A549 (cell line): ENCODE measurements at regions not wholly inside any gene's neighbourhood (a gene's known extent, or its start where the extent isn't known, plus 50 kb on each side); places are given as distances from the start of the nearest gene placed in this dataset.

Experiments used
- ATAC-seq, 2 experiments: fragments of 200-7000 bp in 1 of 2; fragments of >200 bp in 1 of 2; cut with Nextera tagmentation in 1 of 2; cut with Tn5 transposase in 1 of 2; 3 replicates each; pipeline versions ENCODE4 v1.8.0 to v1.9.1; 2018 to 2020; ENCODE audit warnings: mild to moderate bottlenecking in 1 of 2, moderate library complexity in 1 of 2
- CTCF ChIA-PET: fragments of 300-600 bp; sonication (Branson Sonifier 250); formaldehyde crosslinking; extraction: SDS; loops from one replicate; lab custom pipeline; 2021; ENCODE audit warnings: antibody characterized with exemption, inconsistent platforms; lab: Yijun Ruan, JAX
- POLR2A ChIA-PET: fragments of 350-600 bp; formaldehyde crosslinking; extraction: SDS; loops from one replicate; lab custom pipeline; 2021; ENCODE audit warnings: antibody characterized with exemption, inconsistent platforms; lab: Yijun Ruan, JAX
- DNase-seq, 2 experiments: peaks; one replicate each; pipeline versions ENCODE4 v3.0.0 to v3.0.0-alpha.2; 2011 to 2016; ENCODE audit warnings: low read depth in 1 of 2, low spot score in 1 of 2
- FAIRE-seq: peaks from 2 replicates; lab custom pipeline; 2011; peaks lifted over from hg19 to GRCh38; lab: Jason Lieb, UNC
- H3K27ac ChIP-seq, 2 experiments: fragments of >200 bp; sonication (Bioruptor Twin); formaldehyde crosslinking; 3 replicates each; pipeline ENCODE4 v1.5.1; 2016 to 2017
- H3K4me1 ChIP-seq: fragments of >200 bp; sonication (Bioruptor Twin); formaldehyde crosslinking; 3 replicates; pipeline ENCODE4 v1.6.1; 2016
- H3K4me2 ChIP-seq: fragments of >200 bp; sonication (Bioruptor Twin); formaldehyde crosslinking; 3 replicates; pipeline ENCODE4 v1.6.1; 2016
- H3K4me3 ChIP-seq: fragments of >200 bp; sonication (Bioruptor Twin); formaldehyde crosslinking; 3 replicates; pipeline ENCODE4 v1.5.1; 2016
- H3K9me3 ChIP-seq: fragments of >200 bp; sonication (Bioruptor Twin); formaldehyde crosslinking; 3 replicates; pipeline ENCODE4 v1.6.1; 2016
- ATOH8 ChIP-seq: fragments of 250-450 bp; sonication (Bioruptor Pico); IDR thresholded peaks from 2 replicates; pipeline ENCODE4 v1.5.0; 2020; ENCODE audit warnings: low read depth, mild to moderate bottlenecking, moderate library complexity
- BHLHE40 ChIP-seq: IDR thresholded peaks from 2 replicates; pipeline ENCODE4 v1.6.1; 2012; ENCODE audit warnings: low read depth, low read length, inconsistent platforms
- CBX8 ChIP-seq: fragments of 200-600 bp; sonication (generic); IDR thresholded peaks from 2 replicates; pipeline ENCODE4 v1.6.1; 2016
- CHD2 ChIP-seq: fragments of 150-350 bp; IDR thresholded peaks from 2 replicates; pipeline ENCODE4 v1.6.1; 2014; ENCODE audit warnings: low read length; ENCODE audit not compliant: partially characterized antibody
- CHD4 ChIP-seq: fragments of 200-600 bp; sonication (generic); IDR thresholded peaks from 2 replicates; pipeline ENCODE4 v1.6.1; 2016; ENCODE audit warnings: antibody characterized with exemption, mild to moderate bottlenecking, borderline replicate concordance
- ELK1 ChIP-seq: fragments of 150-350 bp; IDR thresholded peaks from 2 replicates; pipeline ENCODE4 v1.6.1; 2014; ENCODE audit warnings: low read depth, mild to moderate bottlenecking, low read length
- EP300 ChIP-seq, 2 experiments: fragments of >200 bp; sonication (Bioruptor Twin); formaldehyde crosslinking; IDR thresholded peaks; 2 replicates in 1 of 2; 3 replicates in 1 of 2; pipeline ENCODE4 v1.6.1; 2016 to 2017
- ESRRA ChIP-seq: fragments of 150-350 bp; IDR thresholded peaks from 2 replicates; pipeline ENCODE4 v1.6.1; 2014; ENCODE audit warnings: mild to moderate bottlenecking, low read length, borderline replicate concordance
- FOSB ChIP-seq: fragments of 250-450 bp; sonication (Bioruptor Pico); IDR thresholded peaks from 2 replicates; pipeline ENCODE4 v1.5.0; 2020; ENCODE audit warnings: mild to moderate bottlenecking, moderate library complexity
- FOSL2 ChIP-seq, 2 experiments: fragments of 450-650 bp in 1 of 2; fragments of >200 bp in 1 of 2; sonication (Bioruptor Twin) in 1 of 2; formaldehyde crosslinking; IDR thresholded peaks; 2 replicates each; pipeline versions ENCODE4 v1.5.0 to v1.6.1; 2016 to 2020; ENCODE audit warnings: mild to moderate bottlenecking in 1 of 2, moderate library complexity in 1 of 2
- FOXS1 ChIP-seq: fragments of 250-450 bp; sonication (Bioruptor Pico); IDR thresholded peaks from 2 replicates; pipeline ENCODE4 v1.5.0; 2020; ENCODE audit warnings: mild to moderate bottlenecking, moderate library complexity
- GATA3 ChIP-seq: IDR thresholded peaks from 2 replicates; pipeline ENCODE4 v1.6.1; 2012; ENCODE audit warnings: borderline replicate concordance
- HOXA7 ChIP-seq: fragments of 250-450 bp; sonication (Bioruptor Pico); IDR thresholded peaks from 2 replicates; pipeline ENCODE4 v1.5.0; 2020; ENCODE audit warnings: mild to moderate bottlenecking, moderate library complexity
- HOXB13 ChIP-seq: fragments of 250-450 bp; sonication (Bioruptor Pico); IDR thresholded peaks from 2 replicates; pipeline ENCODE4 v1.5.0; 2020; ENCODE audit warnings: low read depth, mild to moderate bottlenecking, moderate library complexity
- JUN ChIP-seq, 2 experiments: fragments of >200 bp; sonication (Bioruptor Twin); formaldehyde crosslinking; IDR thresholded peaks; 2 replicates in 1 of 2; 3 replicates in 1 of 2; pipeline ENCODE4 v1.6.1; 2016 to 2017
- JUNB ChIP-seq: fragments of >200 bp; sonication (Bioruptor Twin); formaldehyde crosslinking; IDR thresholded peaks from 2 replicates; pipeline ENCODE4 v1.6.1; 2016
- NPAS2 ChIP-seq: fragments of 250-450 bp; sonication (Bioruptor Pico); IDR thresholded peaks from 2 replicates; pipeline ENCODE4 v1.8.0; 2022; ENCODE audit warnings: mild to moderate bottlenecking, moderate library complexity, borderline replicate concordance
- NR3C1 ChIP-seq: fragments of >200 bp; sonication (Bioruptor Twin); formaldehyde crosslinking; IDR thresholded peaks from 3 replicates; pipeline ENCODE4 v1.6.1; 2017
- POLR2AphosphoS2 ChIP-seq: conservative IDR thresholded peaks from 2 replicates; pipeline ENCODE4 v1.6.1; 2012; ENCODE audit warnings: low read length, improper control_type of control experiment, inconsistent platforms
- RARB ChIP-seq: fragments of 250-450 bp; sonication (Bioruptor Pico); IDR thresholded peaks from 2 replicates; pipeline ENCODE4 v1.8.0; 2021; ENCODE audit warnings: mild to moderate bottlenecking, moderate library complexity
- RCOR1 ChIP-seq: fragments of 150-350 bp; IDR thresholded peaks from 2 replicates; pipeline ENCODE4 v1.6.1; 2014; ENCODE audit warnings: antibody characterized with exemption, low read length, low read depth
- RFX5 ChIP-seq: fragments of 450-650 bp; IDR thresholded peaks from 2 replicates; pipeline ENCODE4 v1.7.1; 2014; ENCODE audit warnings: antibody characterized with exemption, mild to moderate bottlenecking, moderate library complexity
- RNF2 ChIP-seq: fragments of 200-600 bp; sonication (generic); IDR thresholded peaks from 2 replicates; pipeline ENCODE4 v1.6.1; 2016; ENCODE audit warnings: low read depth, mild to moderate bottlenecking, antibody characterized with exemption, moderate library complexity, borderline replicate concordance
- TFCP2L1 ChIP-seq: fragments of 250-450 bp; sonication (Bioruptor Pico); IDR thresholded peaks from 2 replicates; pipeline ENCODE4 v1.5.0; 2021; ENCODE audit warnings: mild to moderate bottlenecking
- TP53 ChIP-seq: fragments of 250-450 bp; sonication (Bioruptor Pico); IDR thresholded peaks from 2 replicates; pipeline ENCODE4 v1.5.0; 2021; ENCODE audit warnings: mild to moderate bottlenecking, moderate library complexity
- USF2 ChIP-seq: fragments of 450-650 bp; IDR thresholded peaks from 2 replicates; pipeline ENCODE4 v1.6.1; 2014; ENCODE audit warnings: antibody characterized with exemption
- ZC3H11A ChIP-seq: fragments of 450-650 bp; IDR thresholded peaks from 2 replicates; pipeline ENCODE4 v1.6.1; 2014; ENCODE audit warnings: antibody characterized with exemption, mild to moderate bottlenecking
- ZFP36 ChIP-seq: fragments of 450-650 bp; IDR thresholded peaks from 2 replicates; pipeline ENCODE4 v1.6.1; 2014; ENCODE audit warnings: borderline replicate concordance; ENCODE audit not compliant: partially characterized antibody
- ZNF302 ChIP-seq: fragments of 250-450 bp; sonication (Bioruptor Pico); IDR thresholded peaks from 2 replicates; pipeline ENCODE4 v1.9.0; 2021; ENCODE audit warnings: inconsistent platforms, mild to moderate bottlenecking, moderate library complexity
- ZSCAN20 ChIP-seq: fragments of 250-450 bp; sonication (Bioruptor Pico); IDR thresholded peaks from 2 replicates; pipeline ENCODE4 v1.8.0; 2022; ENCODE audit warnings: mild to moderate bottlenecking, moderate library complexity
- WGBS: methylation state at CpG from one replicate; pipeline ENCODE4 v1.1.6; 2017; ENCODE audit errors: missing lambda C conversion rate; 5-methylcytosine and 5-hydroxymethylcytosine counted together

GRCh38 chr16:73183611-73184092, 135.7 kb upstream of the ZFHX3 start (continued):
- TF ChIP-seq ZNF302 (CRISPR knock-in tag) (no peak), JUNB (no peak)

GRCh38 chr16:73179705-73180331, 131.9 kb upstream of the ZFHX3 start:
- CTCF ChIA-PET = interaction anchor here (1.1 kb wide), 1 partner anchor 17 kb away, joined by 3 read pairs; no protein-coding TSS in a partner anchor
- no peak overlapping the region for H3K4me3 ChIP-seq
- H3K27ac ChIP-seq = peak overlapping the region in 1 of 2 experiments; percentile 11; a peak in 1 of 6 replicates
- TF ChIP-seq ESRRA (no peak), HOXA7 (no peak), TP53 (CRISPR knock-in tag) (no peak), ZFP36 (no peak), TFCP2L1 (CRISPR knock-in tag) (no peak), JUN (IDR thresholded peaks at IDR 0.05) (no peak), CBX8 (no peak), CHD4 (no peak), FOSL2 (IDR thresholded peaks at IDR 0.05) (no peak), FOSL2 (CRISPR knock-in tag; IDR thresholded peaks at IDR 0.05) (no peak), CHD2 (no peak), NR3C1 (no peak), ELK1 (no peak), GATA3 (no peak), POLR2AphosphoS2 (no peak), HOXB13 (CRISPR knock-in tag) (no peak)
- H3K4me1 ChIP-seq = peaks cover 15% of the 10 kb centered on the region; the same call in 2 of the 3 replicates
- 68% methylated on average over 12 of the region's 12 CpGs for WGBS
- no peak for ATAC-seq
- H3K9me3 ChIP-seq = no peaks in the 10 kb centered on the region
- no peak for FAIRE-seq
- no peak for DNase-seq
- POLR2A ChIA-PET = no interaction called here
- H3K4me2 ChIP-seq = no peak overlapping the region

- no peaks in the 10 kb centered on the region for H3K9me3 ChIP-seq
- CTCF ChIA-PET = interaction anchor here (0.6 to 1.7 kb wide), 4 partner anchors 19 to 675 kb away, joined by 3 to 6 read pairs (median 3); no protein-coding TSS in a partner anchor
- H3K4me2 ChIP-seq = no peak overlapping the region
- no peak for FAIRE-seq
- peak overlapping the region; percentile 63 to 73; a peak in 4 of 6 replicates for H3K27ac ChIP-seq
- POLR2A ChIA-PET = no interaction called here
- no peak for ATAC-seq
- no peak for TF ChIP-seq FOXS1 (CRISPR knock-in tag)
- TF ChIP-seq TFCP2L1 (CRISPR knock-in tag) = no peak
- TF ChIP-seq TP53 (CRISPR knock-in tag) = no peak
- no peak for TF ChIP-seq ELK1
- TF ChIP-seq ESRRA = no peak
- no peak for TF ChIP-seq EP300 (IDR thresholded peaks at IDR 0.05)
- TF ChIP-seq BHLHE40 = no peak
- no peak for TF ChIP-seq RARB
- no peak for TF ChIP-seq RCOR1
- TF ChIP-seq ZSCAN20 (CRISPR knock-in tag) = no peak
- TF ChIP-seq RNF2 = no peak
- no peak for TF ChIP-seq NPAS2 (CRISPR knock-in tag)
- TF ChIP-seq ATOH8 (CRISPR knock-in tag) = no peak
- no peak for TF ChIP-seq FOSB (CRISPR knock-in tag)
- TF ChIP-seq ZC3H11A = no peak
- no peak for TF ChIP-seq USF2
- no peak for TF ChIP-seq RFX5
- no peak for DNase-seq
- peaks cover 15% of the 10 kb centered on the region; the same call in 2 of the 3 replicates for H3K4me1 ChIP-seq
- WGBS = 76% methylated on average over 8 of the region's 8 CpGs
- no peak overlapping the region for H3K4me3 ChIP-seq
Observed at GRCh38 chr16:73177729-73178295, 129.9 kb upstream of the ZFHX3 start.
